ENCODE measurements at regions not wholly inside any gene's neighbourhood (a gene's known extent, or its start where the extent isn't known, plus 50 kb on each side); places are given as distances from the start of the nearest gene placed in this dataset.

DNA sequence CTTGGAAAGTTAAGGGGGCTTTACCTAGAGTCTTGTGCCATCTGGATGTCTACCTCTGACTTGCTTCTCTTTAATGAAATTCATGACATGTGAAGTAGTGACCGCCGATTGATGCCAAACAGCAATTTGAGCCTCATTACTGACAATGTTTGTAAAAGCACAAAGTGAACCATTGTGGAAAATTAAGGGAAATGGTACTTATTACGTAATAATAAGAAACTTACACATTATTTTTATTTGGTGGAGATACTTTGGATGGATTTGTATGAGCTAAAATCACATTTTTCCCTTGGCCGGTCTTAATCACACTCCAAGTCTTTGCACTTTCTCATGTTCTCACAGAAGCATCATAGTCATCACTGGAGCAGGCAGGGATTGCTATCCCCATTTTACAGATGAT, 265.1 kb upstream of the KLF6 start:
- TF ChIP-seq, protein P1, sequence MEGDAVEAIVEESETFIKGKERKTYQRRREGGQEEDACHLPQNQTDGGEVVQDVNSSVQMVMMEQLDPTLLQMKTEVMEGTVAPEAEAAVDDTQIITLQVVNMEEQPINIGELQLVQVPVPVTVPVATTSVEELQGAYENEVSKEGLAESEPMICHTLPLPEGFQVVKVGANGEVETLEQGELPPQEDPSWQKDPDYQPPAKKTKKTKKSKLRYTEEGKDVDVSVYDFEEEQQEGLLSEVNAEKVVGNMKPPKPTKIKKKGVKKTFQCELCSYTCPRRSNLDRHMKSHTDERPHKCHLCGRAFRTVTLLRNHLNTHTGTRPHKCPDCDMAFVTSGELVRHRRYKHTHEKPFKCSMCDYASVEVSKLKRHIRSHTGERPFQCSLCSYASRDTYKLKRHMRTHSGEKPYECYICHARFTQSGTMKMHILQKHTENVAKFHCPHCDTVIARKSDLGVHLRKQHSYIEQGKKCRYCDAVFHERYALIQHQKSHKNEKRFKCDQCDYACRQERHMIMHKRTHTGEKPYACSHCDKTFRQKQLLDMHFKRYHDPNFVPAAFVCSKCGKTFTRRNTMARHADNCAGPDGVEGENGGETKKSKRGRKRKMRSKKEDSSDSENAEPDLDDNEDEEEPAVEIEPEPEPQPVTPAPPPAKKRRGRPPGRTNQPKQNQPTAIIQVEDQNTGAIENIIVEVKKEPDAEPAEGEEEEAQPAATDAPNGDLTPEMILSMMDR (IDR thresholded peaks at IDR 0.05; ENCODE audit: borderline replicate concordance, extremely low read depth, low read length, poor library complexity, severe bottlenecking) = no peak
- TF ChIP-seq EZH2 (IDR thresholded peaks at IDR 0.05; ENCODE audit: borderline replicate concordance, low read depth, low read length, severe bottlenecking) = no peak

Data from DND-41 (cell line).